SK-N-SH (cell line): ENCODE measurements at regions not wholly inside any gene's neighbourhood (a gene's known extent, or its start where the extent isn't known, plus 50 kb on each side); places are given as distances from the start of the nearest gene placed in this dataset.

Experiments used
- CTCF ChIA-PET: fragments of 300-600, 350-600 bp; formaldehyde crosslinking; extraction: SDS; loops from one replicate; lab custom pipeline; 2021; lab: Yijun Ruan, JAX
- POLR2A ChIA-PET: fragments of 350-600 bp; sonication (Branson Sonifier 250); formaldehyde crosslinking; extraction: SDS; loops from one replicate; lab custom pipeline; 2020; ENCODE audit warnings: antibody characterized with exemption, inconsistent platforms; lab: Yijun Ruan, JAX
- DNase-seq: peaks from one replicate; pipeline ENCODE4 v3.0.0; 2012
- H2AFZ ChIP-seq: fragments of 200-600 bp; sonication (generic); 2 replicates; pipeline ENCODE4 v1.8.1; 2016; ENCODE audit warnings: antibody characterized with exemption, mild to moderate bottlenecking, low read depth
- H3F3A ChIP-seq: fragments of 200-600 bp; sonication (generic); replicated peaks from 2 replicates; pipeline ENCODE3; 2016; ENCODE audit warnings: antibody characterized with exemption, mild to moderate bottlenecking; ENCODE audit not compliant: insufficient read depth
- H3K27ac ChIP-seq, 2 experiments: fragments of 200-500 bp in 1 of 2; fragments of 200-600 bp in 1 of 2; sonication (Bioruptor generic) in 1 of 2; sonication (generic), shearing (Covaris generic) in 1 of 2; 2 replicates each; pipeline versions ENCODE4 v1.5.1 to v1.6.1; 2014 to 2016; ENCODE audit warnings: low read depth in 2 of 2, inconsistent platforms in 1 of 2, low read length in 1 of 2, mild to moderate bottlenecking in 1 of 2, mixed read lengths in 1 of 2
- H3K27me3 ChIP-seq: fragments of 200-600 bp; sonication (generic), shearing (Covaris generic); 2 replicates; pipeline ENCODE4 v1.6.1; 2016; ENCODE audit warnings: mixed run types; ENCODE audit not compliant: insufficient read depth
- H3K36me3 ChIP-seq, 2 experiments: fragments of 200-500 bp in 1 of 2; fragments of 200-600 bp in 1 of 2; sonication (Bioruptor generic) in 1 of 2; sonication (generic) in 1 of 2; replicated peaks in 1 of 2; 2 replicates each; pipeline versions ENCODE3 to v1.5.1; 2014 to 2016; ENCODE audit warnings: low read length in 1 of 2, mild to moderate bottlenecking in 1 of 2; ENCODE audit not compliant: insufficient read depth in 2 of 2, control insufficient read depth in 1 of 2
- H3K4me1 ChIP-seq, 2 experiments: fragments of 200-500 bp in 1 of 2; fragments of 200-600 bp in 1 of 2; sonication (Bioruptor generic) in 1 of 2; sonication (generic), shearing (Covaris generic) in 1 of 2; 2 replicates each; pipeline versions ENCODE4 v1.5.1 to v1.6.1; 2014 to 2016; ENCODE audit warnings: low read depth in 1 of 2, low read length in 1 of 2, mixed run types in 1 of 2; ENCODE audit not compliant: insufficient read depth in 2 of 2, control insufficient read depth in 1 of 2
- H3K4me2 ChIP-seq: fragments of 200-600 bp; sonication (generic), shearing (Covaris generic); 2 replicates; pipeline ENCODE4 v1.6.1; 2017; ENCODE audit warnings: mixed run types
- H3K4me3 ChIP-seq, 2 experiments: fragments of 200-500 bp in 1 of 2; fragments of 200-600 bp in 1 of 2; sonication (Bioruptor generic) in 1 of 2; sonication (generic), shearing (Covaris generic) in 1 of 2; 2 replicates each; pipeline versions ENCODE4 v1.5.1 to v1.8.1; 2014 to 2016; ENCODE audit warnings: low read depth in 2 of 2, inconsistent platforms in 1 of 2, low read length in 1 of 2, mild to moderate bottlenecking in 1 of 2, mixed read lengths in 1 of 2, moderate library complexity in 1 of 2
- H3K79me2 ChIP-seq: fragments of 200-600 bp; sonication (generic); 2 replicates; pipeline ENCODE4 v1.8.1; 2017; ENCODE audit warnings: mild to moderate bottlenecking; ENCODE audit not compliant: insufficient read depth
- H3K9ac ChIP-seq: fragments of 200-600 bp; sonication (generic); 2 replicates; pipeline ENCODE4 v1.6.1; 2017; ENCODE audit warnings: mixed run types
- H3K9me2 ChIP-seq: fragments of 200-600 bp; sonication (generic); 2 replicates; pipeline ENCODE4 v1.6.1; 2017; ENCODE audit warnings: mixed run types
- H3K9me3 ChIP-seq: fragments of 200-600 bp; sonication (generic); 2 replicates; pipeline ENCODE4 v1.6.1; 2017; ENCODE audit warnings: mixed run types, mild to moderate bottlenecking, moderate library complexity
- H4K20me1 ChIP-seq: fragments of 200-600 bp; sonication (generic); 2 replicates; pipeline ENCODE4 v1.6.1; 2017; ENCODE audit warnings: mild to moderate bottlenecking, mixed run types; ENCODE audit not compliant: insufficient read depth
- CTCF ChIP-seq: fragments of 200-600 bp; sonication (generic); IDR thresholded peaks from 2 replicates; pipeline ENCODE4 v1.6.1; 2017; ENCODE audit warnings: antibody characterized with exemption, mild to moderate bottlenecking, moderate library complexity
- EP300 ChIP-seq, 2 experiments: IDR thresholded peaks; 2 replicates each; pipeline versions ENCODE4 v1.4.0 to v1.6.1; 2012; ENCODE audit warnings: borderline replicate concordance in 1 of 2, low read depth in 1 of 2, low read length in 1 of 2
- FOSL2 ChIP-seq: IDR thresholded peaks from 2 replicates; pipeline ENCODE4 v1.4.0; 2012; ENCODE audit warnings: low read depth, mild to moderate bottlenecking, moderate library complexity, borderline replicate concordance
- JUND ChIP-seq: IDR thresholded peaks from 2 replicates; pipeline ENCODE4 v1.4.0; 2012
- MAX ChIP-seq: IDR thresholded peaks from 2 replicates; pipeline ENCODE4 v1.4.0; 2012; ENCODE audit warnings: low read depth
- NFIC ChIP-seq: IDR thresholded peaks from 2 replicates; pipeline ENCODE4 v1.4.0; 2012; ENCODE audit warnings: borderline replicate concordance
- PBX3 ChIP-seq: IDR thresholded peaks from 2 replicates; pipeline ENCODE4; 2012
- RFX5 ChIP-seq: IDR thresholded peaks from 2 replicates; pipeline ENCODE4 v1.6.1; 2012; ENCODE audit warnings: mild to moderate bottlenecking, improper control_type of control experiment, low read length
- RXRA ChIP-seq: IDR thresholded peaks from 2 replicates; pipeline ENCODE4 v1.4.0; 2012; ENCODE audit warnings: low read depth, mild to moderate bottlenecking, borderline replicate concordance
- SMC3 ChIP-seq: IDR thresholded peaks from 2 replicates; pipeline ENCODE4 v1.6.1; 2012; ENCODE audit warnings: low read depth, low read length, improper control_type of control experiment
- TCF12 ChIP-seq: IDR thresholded peaks from 2 replicates; pipeline ENCODE4 v1.4.0; 2012
- TEAD4 ChIP-seq: IDR thresholded peaks from 2 replicates; pipeline ENCODE4 v1.4.0; 2012; ENCODE audit warnings: mild to moderate bottlenecking, borderline replicate concordance; ENCODE audit not compliant: insufficient read depth
- ZBTB33 ChIP-seq: IDR thresholded peaks from 2 replicates; pipeline ENCODE4 v1.4.0; 2012; ENCODE audit warnings: low read depth, borderline replicate concordance
- WGBS: methylation state at CpG from one replicate; pipeline ENCODE4 v1.1.6; 2017; ENCODE audit warnings: low lambda C conversion rate; 5-methylcytosine and 5-hydroxymethylcytosine counted together

GRCh38 chr6:56851074-56851473 is 103.8 kb upstream of the BEND6 start:
- Histone ChIP-seq H2AFZ (peak overlapping the region; percentile 83; the same call in 1 of the 2 replicates), H3K79me2 (peaks cover 79% of the 10 kb centered on the region), H3K27ac (peak overlapping the region; percentile 86 to 92), H3K4me1 (peaks cover 9 to 22% of the 10 kb centered on the region in 2 experiments; a peak in 3 of 4 replicates), H3K9me3 (no peaks in the 10 kb centered on the region), H3F3A (peaks cover 26% of the 10 kb centered on the region), H3K36me3 (peaks cover 2 to 4% of the 10 kb centered on the region in 2 experiments), H3K4me2 (peak overlapping the region; percentile 84), H3K27me3 (no peaks in the 10 kb centered on the region), H3K9me2 (no peaks in the 10 kb centered on the region), H4K20me1 (no peaks in the 10 kb centered on the region; the same call in 1 of the 2 replicates), H3K4me3 (peak overlapping the region; percentile 57 to 73), H3K9ac (peak overlapping the region; percentile 72)
- 0 out of 2 replicates have a peak, but pooled peaks have one; percentile 43 for TF ChIP-seq FOSL2
- peak; percentile 46; the same call in 1 of the 2 replicates for TF ChIP-seq TEAD4
- peak; percentile 15; the same call in 1 of the 2 replicates for TF ChIP-seq JUND
- TF ChIP-seq ZBTB33, result no peak
- TF ChIP-seq CTCF, result no peak
- no peak for TF ChIP-seq SMC3
- TF ChIP-seq TCF12, result peak; percentile 42
- no peak for TF ChIP-seq RXRA
- TF ChIP-seq MAX, result 0 out of 2 replicates have a peak, but pooled peaks have one; percentile 32
- no peak for TF ChIP-seq NFIC
- no peak for TF ChIP-seq PBX3
- peak; percentile 59; the same call in 1 of the 2 replicates for TF ChIP-seq RFX5
- TF ChIP-seq EP300 (IDR thresholded peaks at IDR 0.05; ENCODE audit: borderline replicate concordance in 1 of 2, low read depth in 1 of 2, low read length in 1 of 2), result 0 out of 4 replicates have a peak, but pooled peaks of 1 of the 2 experiments have one; percentile 33
- WGBS, result 3% methylated on average over 9 of the region's 9 CpGs
- CTCF ChIA-PET, result interaction anchor here (0.6 to 6.4 kb wide), 56 partner anchors 11 to 525 kb away, joined by 3 to 120 read pairs (median 5); partner anchors contain the start of genes BEND6 and DST
- peak; percentile 30 for DNase-seq
- POLR2A ChIA-PET, result interaction anchor here (0.7 to 1.5 kb wide), 5 partner anchors 9 to 309 kb away, joined by 3 to 5 read pairs (median 3); no protein-coding TSS in a partner anchor
